D721Med (cell line): ENCODE measurements at regions not wholly inside any gene's neighbourhood (a gene's known extent, or its start where the extent isn't known, plus 50 kb on each side); places are given as distances from the start of the nearest gene placed in this dataset.

Source experiments
- DNase-seq: peaks from one replicate; pipeline ENCODE4 v3.0.0; 2011; ENCODE audit warnings: low spot score; ENCODE audit not compliant: insufficient read length
- FAIRE-seq: peaks from 2 replicates; lab custom pipeline; 2011; peaks lifted over from hg19 to GRCh38; lab: Jason Lieb, UNC
- CTCF ChIP-seq: IDR thresholded peaks from 2 replicates; pipeline ENCODE4 v1.5.1; 2012; ENCODE audit warnings: mild to moderate bottlenecking, control low read depth; ENCODE audit not compliant: insufficient read depth; ENCODE audit errors: missing control alignments

- FAIRE-seq: no peak
- no peak for TF ChIP-seq CTCF
- DNase-seq: no peak
Measured at GRCh38 chr13:107473253-107473652, 742.1 kb downstream of the LIG4 start.

GRCh38 chr13:107466326-107467099, 748.8 kb downstream of the LIG4 start:
- no peak for DNase-seq
- TF ChIP-seq CTCF: no peak
- no peak for FAIRE-seq

GRCh38 chr13:107462501-107462900, 752.8 kb downstream of the LIG4 start:
- FAIRE-seq (no peak), DNase-seq (no peak)
- TF ChIP-seq CTCF: no peak

GRCh38 chr13:107461751-107462150, 753.6 kb downstream of the LIG4 start:
- TF ChIP-seq CTCF: no peak
- no peak for FAIRE-seq

GRCh38 chr13:107459430-107459829, 755.9 kb downstream of the LIG4 start:
- FAIRE-seq (no peak), DNase-seq (no peak)
- no peak for TF ChIP-seq CTCF

More at GRCh38 chr13:107461751-107462150, 753.6 kb downstream of the LIG4 start:
- no peak for DNase-seq

GRCh38 chr13:107458269-107458668, 757.1 kb downstream of the LIG4 start:
- FAIRE-seq (no peak), DNase-seq (no peak)
- no peak for TF ChIP-seq CTCF

GRCh38 chr13:107457686-107458085, 757.6 kb downstream of the LIG4 start:
- TF ChIP-seq CTCF: no peak
- FAIRE-seq (no peak), DNase-seq (no peak)
